ENCODE measurements at regions not wholly inside any gene's neighbourhood (a gene's known extent, or its start where the extent isn't known, plus 50 kb on each side); places are given as distances from the start of the nearest gene placed in this dataset.

- TF ChIP-seq CTCF (IDR thresholded peaks at IDR 0.05; ENCODE audit: insufficient read depth, low read depth, low read length, missing control alignments): no peak
- no peak overlapping the region for H3K4me3 ChIP-seq (ENCODE audit: low read length)
- no peak for DNase-seq (ENCODE audit: low read depth)
Observed at GRCh38 chr11:131154351-131154750, 216.1 kb upstream of the NTM start.

- no peak for TF ChIP-seq CTCF (IDR thresholded peaks at IDR 0.05; ENCODE audit: insufficient read depth, low read depth, low read length, missing control alignments)
- DNase-seq (ENCODE audit: low read depth): no peak
- H3K4me3 ChIP-seq (ENCODE audit: low read length): no peak overlapping the region
Observed at GRCh38 chr11:131157678-131158077, 212.7 kb upstream of the NTM start.

- no peak overlapping the region for H3K4me3 ChIP-seq (ENCODE audit: low read length)
- no peak for TF ChIP-seq CTCF (IDR thresholded peaks at IDR 0.05; ENCODE audit: insufficient read depth, low read depth, low read length, missing control alignments)
- no peak for DNase-seq (ENCODE audit: low read depth)
Observed at GRCh38 chr11:131160846-131161245, 209.6 kb upstream of the NTM start.

- H3K4me3 ChIP-seq (ENCODE audit: low read length): no peak overlapping the region
- no peak for TF ChIP-seq CTCF (IDR thresholded peaks at IDR 0.05; ENCODE audit: insufficient read depth, low read depth, low read length, missing control alignments)
- DNase-seq (ENCODE audit: low read depth): no peak
Observed at GRCh38 chr11:131163613-131164012, 206.8 kb upstream of the NTM start.

- DNase-seq (ENCODE audit: low read depth): no peak
- TF ChIP-seq CTCF (IDR thresholded peaks at IDR 0.05; ENCODE audit: insufficient read depth, low read depth, low read length, missing control alignments): no peak
- no peak overlapping the region for H3K4me3 ChIP-seq (ENCODE audit: low read length)
Observed at GRCh38 chr11:131165036-131165435, 205.4 kb upstream of the NTM start.

- DNase-seq (ENCODE audit: low read depth): no peak
- no peak for TF ChIP-seq CTCF (IDR thresholded peaks at IDR 0.05; ENCODE audit: insufficient read depth, low read depth, low read length, missing control alignments)
- no peak overlapping the region for H3K4me3 ChIP-seq (ENCODE audit: low read length)
Observed at GRCh38 chr11:131168839-131169713, 201.3 kb upstream of the NTM start.

GRCh38 chr11:131172011-131172410 lies 198.4 kb upstream of the NTM start:
- no peak for TF ChIP-seq CTCF (IDR thresholded peaks at IDR 0.05; ENCODE audit: insufficient read depth, low read depth, low read length, missing control alignments)
- H3K4me3 ChIP-seq (ENCODE audit: low read length): no peak overlapping the region
- DNase-seq (ENCODE audit: low read depth): no peak
